ENCODE measurements at regions not wholly inside any gene's neighbourhood (a gene's known extent, or its start where the extent isn't known, plus 50 kb on each side); places are given as distances from the start of the nearest gene placed in this dataset.

DNA sequence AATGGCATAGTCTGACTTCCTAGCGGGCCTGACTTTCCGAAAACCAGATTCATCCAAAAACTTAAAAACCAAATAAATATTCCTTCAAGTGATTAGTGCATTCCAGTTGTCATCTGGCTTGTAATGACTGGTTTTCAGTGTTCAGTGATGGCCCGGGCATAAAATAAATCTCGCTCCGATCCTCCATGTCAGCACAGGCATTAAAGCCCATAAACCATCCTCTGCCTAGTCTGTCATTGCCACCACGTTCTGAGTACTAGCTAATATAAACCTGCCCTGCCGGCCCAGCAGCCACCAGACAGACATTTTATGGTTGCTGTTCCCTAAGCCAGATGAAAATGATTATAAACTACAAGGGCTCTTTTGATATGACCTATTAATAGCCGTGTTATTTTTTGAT, 232.3 kb upstream of the GMDS start:
- ChIA-PET CTCF (no interaction called here), POLR2A (no interaction called here)

DNA sequence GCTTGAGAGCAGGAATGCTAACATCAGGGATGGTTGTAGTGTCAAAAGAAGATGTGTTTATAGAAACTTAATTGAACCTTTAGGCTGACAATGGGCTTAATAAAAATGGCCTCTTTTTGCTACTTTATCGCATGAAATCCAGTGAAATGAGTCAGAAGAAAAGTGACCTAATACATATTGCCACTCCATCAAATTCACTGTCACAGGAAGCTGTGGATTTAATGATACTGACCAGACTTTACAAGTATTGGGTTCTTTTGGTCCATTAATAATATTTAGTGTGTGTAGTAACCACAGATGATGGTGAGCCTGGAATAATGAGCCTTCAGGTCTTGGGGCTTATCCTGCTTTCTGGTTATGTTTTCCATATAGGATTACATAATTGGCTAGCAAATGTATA, 231.8 kb upstream of the GMDS start:
- ChIA-PET POLR2A (no interaction called here), CTCF (no interaction called here)

DNA sequence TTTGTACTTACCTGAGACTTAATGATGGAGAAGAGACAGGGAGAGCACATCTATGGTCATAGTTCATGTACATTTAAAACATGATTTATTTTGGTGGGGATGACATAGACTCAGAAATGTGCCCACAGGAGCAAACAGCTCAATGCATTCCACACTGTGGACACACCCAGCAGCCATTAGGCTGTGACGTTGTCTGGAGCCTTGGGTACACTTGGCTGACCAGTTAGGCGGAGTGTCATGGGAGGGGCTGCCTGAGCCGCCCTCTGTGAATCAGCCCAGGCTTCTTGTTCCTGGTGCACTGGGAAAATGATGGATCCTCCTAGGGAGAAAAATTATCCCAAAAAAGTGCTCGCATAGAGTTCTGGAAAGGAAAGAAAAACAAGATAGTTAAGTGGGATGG, 231.0 kb upstream of the GMDS start:
- ChIA-PET POLR2A (no interaction called here), CTCF (no interaction called here)

DNA sequence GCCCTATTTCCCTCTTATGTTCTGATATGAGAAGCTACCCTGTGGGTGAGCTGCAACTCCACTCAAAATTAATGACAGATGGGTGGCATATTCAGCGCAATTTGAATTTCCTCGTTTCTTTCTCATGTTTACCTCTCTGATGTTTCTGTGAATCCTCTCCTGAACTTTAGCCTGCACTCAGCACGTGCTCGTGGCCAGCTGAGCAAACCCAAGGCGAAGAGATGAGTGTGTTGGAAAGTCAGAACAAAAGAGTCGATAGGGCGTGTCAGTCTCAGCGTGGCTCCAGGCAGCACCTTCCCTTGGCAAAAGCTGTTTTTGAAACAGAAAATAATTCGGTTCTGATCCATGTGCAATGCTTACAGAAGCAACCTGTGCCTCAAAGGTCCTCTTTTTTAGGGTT, 226.1 kb upstream of the GMDS start:
- POLR2A ChIA-PET, result no interaction called here

DNA sequence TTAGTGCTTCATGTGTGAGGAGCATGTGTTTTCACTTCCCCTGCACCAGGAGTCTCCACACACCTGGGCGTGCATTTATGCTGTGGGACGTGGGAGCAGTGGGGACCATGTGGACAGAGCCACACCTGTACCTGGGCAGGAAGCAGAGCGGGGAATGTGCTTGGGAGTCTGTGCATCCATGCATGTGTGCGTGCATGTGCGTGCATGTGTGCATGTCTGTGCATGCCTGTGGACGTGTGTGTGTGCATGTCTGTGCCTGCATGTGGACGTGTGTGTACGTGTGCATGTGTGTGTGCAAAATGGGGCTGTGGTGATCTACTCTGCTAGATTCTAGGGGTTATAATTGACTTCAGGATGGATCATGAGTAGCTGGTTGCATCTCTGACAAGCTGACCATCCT, 224.0 kb upstream of the GMDS start:
- CTCF ChIA-PET, result no interaction called here

More for the DNA sequence above, 226.1 kb upstream of the GMDS start:
- CTCF ChIA-PET, result no interaction called here

DNA sequence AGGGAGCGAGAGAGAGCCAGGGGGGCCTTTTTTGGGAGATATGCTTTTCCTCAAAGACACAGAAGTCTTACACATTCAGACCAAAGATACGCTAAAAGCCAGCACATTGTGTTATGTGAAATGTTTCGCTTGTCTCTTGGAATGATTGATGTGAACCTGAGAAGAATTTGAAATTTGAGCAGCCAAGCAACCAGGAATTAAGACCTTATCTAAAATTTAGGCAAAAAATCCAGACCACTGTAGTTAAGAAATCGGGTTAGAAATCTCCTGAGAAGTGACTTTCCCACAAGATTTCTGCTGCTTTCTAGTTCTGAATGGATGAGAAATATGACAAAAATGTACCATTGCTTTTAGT, 223.2 kb upstream of the GMDS start:
- ChIA-PET CTCF (no interaction called here), POLR2A (no interaction called here)

More for the DNA sequence above, 224.0 kb upstream of the GMDS start:
- POLR2A ChIA-PET, result no interaction called here

DNA sequence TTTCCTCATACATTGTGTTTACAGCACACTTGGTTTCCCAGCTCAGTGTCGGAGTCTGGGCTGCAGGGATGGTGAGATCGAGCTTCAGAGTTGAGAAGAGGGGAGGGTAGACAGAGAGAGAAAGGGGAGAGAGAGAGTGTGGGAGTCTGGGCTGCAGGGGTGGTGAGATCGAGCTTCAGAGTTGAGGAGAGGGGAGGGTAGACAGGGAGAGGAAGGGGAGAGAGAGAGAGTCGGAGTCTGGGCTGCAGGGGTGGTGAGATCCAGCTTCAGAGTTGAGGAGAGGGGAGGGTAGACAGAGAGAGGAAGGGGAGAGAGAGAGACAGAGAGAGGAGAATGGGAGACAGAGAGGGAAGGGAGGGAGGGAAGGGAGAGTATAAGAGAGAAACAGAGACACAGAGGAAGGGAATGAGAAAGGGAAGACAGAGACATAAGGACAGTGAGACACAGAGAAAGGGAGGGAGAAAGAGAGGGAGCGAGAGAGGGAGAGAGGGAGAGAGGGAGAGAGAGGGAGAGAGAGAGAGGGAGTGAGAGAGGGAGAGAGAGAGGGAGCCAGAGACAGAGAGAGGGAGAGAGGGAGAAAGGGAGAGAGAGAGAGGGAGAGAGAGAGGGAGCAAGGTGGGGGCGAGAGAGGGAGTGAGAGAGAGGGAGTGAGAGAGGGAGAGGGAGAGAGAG, 222.7 kb upstream of the GMDS start:
- CTCF ChIA-PET, result interaction anchor here (1.5 kb wide), 1 partner anchor 13 kb away, joined by 4 read pairs; no protein-coding TSS in a partner anchor

DNA sequence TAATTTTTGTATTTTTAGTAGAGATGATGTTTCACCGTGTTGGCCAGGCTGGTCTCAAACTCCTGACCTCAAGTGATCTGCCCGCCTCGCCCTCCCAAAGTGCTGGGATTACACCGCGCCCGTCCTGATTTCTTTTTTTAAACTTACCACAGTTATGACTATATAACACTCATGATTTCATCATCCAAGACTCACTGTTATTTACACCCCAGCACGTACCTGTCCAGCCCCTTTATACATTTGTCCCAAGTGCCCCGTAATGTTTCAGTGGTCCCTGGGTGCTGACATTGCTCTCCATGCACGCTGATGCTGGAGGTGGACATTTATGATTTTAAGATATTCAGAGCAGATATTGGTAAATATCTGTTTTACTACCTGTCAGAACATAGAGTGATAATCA, 219.9 kb upstream of the GMDS start:
- POLR2A ChIA-PET, result no interaction called here
- CTCF ChIA-PET, result no interaction called here

More for the DNA sequence above, 222.7 kb upstream of the GMDS start:
- POLR2A ChIA-PET, result no interaction called here

DNA sequence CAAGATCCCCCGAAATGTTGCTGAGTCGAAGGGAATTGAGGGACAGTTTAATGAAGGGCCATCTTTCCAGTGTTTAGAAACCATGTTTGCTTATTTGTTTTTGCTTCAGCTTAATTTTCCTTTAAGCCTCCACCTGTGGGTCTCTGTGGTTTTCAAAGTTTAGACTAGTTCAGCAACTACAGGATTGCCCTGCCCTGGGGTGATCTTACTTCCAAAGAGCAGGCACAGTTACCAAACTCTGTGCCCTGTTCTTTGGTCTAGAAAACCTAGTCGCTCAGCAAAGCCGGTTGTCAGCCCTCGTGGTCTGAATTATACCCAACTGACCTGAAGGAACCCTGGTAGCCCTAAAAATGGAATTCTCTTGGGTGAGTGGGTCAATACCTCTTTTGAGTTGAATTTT, 219.2 kb upstream of the GMDS start:
- ChIA-PET CTCF (no interaction called here), POLR2A (no interaction called here)

DNA sequence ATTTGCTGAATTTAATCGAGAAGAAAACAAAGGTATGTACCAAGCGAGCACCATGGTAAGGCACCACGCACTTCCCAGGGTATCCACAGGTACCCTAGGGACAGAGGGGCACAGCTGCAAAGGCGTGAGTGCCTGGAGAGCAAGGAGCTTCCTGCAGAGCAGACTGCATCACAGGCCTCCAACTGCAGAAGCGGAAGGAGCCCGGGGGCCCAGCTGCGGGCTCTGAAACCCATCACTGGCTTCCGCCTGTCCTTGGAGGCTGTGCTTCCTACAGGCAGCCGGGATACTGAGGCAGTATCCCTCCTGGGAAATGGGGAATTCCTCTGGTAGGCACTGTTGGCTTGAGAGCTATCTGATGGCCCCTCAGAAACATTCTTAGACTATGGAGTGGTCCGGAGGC, 217.4 kb upstream of the GMDS start:
- ChIA-PET POLR2A (no interaction called here), CTCF (no interaction called here)

DNA sequence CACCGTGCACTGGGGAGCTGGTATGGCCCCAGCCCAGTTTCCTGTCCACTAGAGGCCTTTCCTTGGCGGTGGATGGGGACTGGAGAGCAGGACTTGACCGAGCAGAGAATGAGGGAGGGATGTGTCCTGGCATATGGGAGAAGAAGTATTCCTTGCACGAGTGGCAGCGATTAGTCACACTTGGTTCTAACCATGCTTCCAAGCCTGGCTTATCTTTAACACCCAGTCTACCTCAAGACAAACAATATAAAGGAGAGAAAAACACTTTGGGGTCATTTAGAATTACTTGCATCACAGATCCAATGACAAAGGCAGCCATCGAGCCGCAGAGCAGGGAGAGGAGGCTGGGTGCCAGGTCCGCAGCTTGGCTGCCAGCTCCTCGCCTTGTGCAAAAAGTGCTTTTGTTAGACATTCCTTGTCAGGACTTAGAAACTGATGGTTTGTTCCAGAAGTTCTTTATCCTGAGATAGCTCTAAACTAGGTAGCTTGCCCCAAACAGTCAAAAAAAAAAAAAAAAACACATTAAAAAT, 214.9 kb upstream of the GMDS start:
- POLR2A ChIA-PET, result no interaction called here
- CTCF ChIA-PET, result no interaction called here

DNA sequence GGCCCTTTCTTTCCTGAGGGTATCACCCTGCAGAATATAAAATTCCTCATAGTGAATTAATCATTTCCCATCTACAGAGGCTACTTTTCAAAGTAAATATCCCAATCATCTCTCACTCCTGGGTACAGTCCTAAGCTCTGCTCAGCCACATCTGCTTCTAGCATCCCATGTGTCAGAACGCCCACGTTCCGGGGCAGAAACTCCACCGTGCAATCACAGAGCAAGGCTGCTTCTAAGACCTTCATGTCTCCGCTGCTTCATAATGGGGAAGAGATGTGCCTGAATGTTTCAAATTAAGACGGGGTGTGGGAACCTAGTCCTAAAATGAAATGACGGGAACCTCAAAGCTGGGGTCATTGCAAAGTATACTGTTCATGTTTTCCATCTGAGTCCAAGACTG, 208.8 kb upstream of the GMDS start:
- CTCF ChIA-PET, result no interaction called here
- POLR2A ChIA-PET, result no interaction called here

DNA sequence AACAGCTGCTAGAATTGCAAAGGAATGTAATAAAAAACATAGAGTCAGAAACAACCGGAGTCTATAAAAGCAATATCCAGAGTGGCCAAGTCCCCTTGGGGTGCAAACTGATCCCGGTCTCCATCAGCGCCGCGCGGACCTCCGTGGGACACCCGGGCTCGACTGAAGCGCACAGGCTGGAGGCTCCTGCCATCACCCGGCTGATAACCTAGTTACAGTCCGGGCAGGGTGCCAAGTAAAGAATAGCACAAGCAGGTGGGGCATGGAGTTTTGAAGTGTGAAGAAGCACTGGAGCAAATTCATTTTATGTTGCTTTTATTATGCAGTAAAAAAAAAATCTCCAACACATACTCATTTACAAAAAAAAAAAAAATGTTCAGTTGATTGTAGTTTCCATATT, 205.1 kb upstream of the GMDS start:
- CTCF ChIA-PET, result no interaction called here

DNA sequence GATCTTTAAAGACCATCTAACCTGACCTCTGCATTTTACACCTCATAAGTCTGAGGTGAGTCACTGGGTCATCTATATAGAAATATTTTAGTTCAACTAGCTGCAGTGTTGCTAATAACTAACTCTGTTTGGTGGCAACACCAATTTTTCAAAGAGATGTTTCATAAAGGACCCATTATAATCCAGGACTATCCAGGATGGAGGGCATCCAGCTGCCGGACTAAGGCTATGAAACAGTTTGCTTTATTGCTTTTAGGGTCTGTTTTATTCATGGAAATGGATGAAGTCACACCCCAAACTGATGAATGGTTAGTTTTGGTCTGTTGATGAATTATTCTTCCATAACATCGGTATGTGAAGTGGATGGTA, 204.2 kb upstream of the GMDS start:
- CTCF ChIA-PET, result interaction anchor here (0.7 to 1.4 kb wide), 4 partner anchors 11 to 185 kb away, joined by 3 to 5 read pairs (median 3); no protein-coding TSS in a partner anchor
- POLR2A ChIA-PET, result no interaction called here

More for the DNA sequence above, 205.1 kb upstream of the GMDS start:
- POLR2A ChIA-PET, result no interaction called here

DNA sequence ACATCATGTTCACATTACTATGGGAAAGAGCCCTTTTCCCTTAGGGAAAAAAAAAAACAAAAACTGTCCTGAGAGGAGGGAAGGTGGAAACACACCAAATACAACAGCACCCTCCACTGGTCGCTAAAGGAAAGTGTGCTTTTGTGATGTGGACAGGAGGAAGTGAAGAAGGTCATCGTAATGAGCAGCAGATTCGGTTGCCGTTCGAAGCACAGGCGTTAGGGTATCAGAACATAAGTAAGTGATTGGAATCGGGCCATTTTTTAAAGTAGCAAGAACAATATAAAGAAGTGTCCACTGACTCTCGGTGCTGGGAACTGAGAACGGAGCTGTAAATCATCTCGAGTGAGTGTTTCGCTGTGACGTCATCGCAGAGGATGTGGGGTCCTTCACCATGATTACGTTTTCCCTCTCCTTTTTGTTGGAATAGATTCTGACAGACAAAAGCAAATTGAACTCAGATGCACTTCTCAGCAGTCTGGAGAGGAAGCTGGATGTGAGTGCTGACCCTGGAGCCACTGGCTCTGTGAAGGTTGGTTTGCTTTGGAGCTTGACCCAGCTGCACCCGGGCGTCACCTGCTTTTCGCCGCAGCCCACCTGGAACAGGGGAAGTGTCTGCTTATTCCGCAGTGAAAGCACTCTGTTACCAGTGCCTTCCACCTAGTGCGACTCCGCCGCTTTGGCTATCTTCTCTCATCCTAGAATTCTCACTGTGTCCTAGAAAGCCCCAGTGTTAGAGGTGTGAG, 203.6 kb upstream of the GMDS start:
- ChIA-PET POLR2A (no interaction called here), CTCF (interaction anchor here (0.7 to 1.4 kb wide), 7 partner anchors 11 to 846 kb away, joined by 3 to 5 read pairs (median 3); no protein-coding TSS in a partner anchor)

DNA sequence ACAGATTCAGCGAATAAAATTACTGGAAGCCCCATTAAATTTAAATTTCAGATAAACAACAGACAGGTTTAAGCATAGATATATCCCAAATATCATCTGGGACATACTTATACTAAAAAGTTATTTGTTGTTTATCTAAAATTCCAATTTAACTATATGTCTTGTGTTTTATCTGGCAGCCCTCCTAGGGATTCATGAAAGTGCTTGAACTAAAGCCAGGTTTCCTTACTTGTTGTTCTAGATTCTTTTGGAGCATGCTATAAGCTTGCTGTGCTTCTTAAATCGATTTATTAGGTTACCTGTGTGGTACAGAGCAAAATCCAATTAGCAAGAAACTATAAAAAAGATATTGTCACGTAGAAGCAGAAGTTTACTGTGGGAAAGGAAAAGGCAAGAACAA, 202.5 kb upstream of the GMDS start:
- POLR2A ChIA-PET, result no interaction called here

DNA sequence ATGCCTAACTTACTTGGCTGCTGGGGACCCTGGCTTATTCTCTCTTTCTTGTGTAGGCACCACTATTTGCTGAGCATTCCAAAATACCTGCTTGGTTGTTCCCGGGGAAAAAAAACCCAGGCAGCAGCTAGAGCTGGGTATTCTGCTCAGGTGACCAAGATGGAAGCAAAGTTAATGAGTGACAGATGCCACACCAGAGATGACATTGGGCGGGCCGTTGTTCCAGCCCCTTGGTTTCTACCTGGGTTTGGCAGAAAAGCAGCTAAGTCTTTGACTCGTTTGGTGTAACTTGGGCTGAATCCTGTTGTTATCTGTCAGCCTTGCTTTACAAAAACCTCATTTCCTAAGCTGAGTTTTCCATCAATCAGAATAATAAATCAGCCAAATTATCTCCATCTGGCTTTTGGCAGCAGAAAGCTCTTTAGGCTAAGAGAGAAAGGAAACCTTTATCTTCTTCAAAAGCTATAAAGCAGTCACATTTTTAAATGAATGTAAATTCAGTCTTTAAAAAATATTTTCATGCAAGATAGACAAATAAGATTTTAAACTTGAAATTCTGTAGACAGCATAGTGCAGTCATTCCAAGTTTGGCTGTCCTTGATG, 202.0 kb upstream of the GMDS start:
- ChIA-PET POLR2A (no interaction called here), CTCF (interaction anchor here (0.6 to 1.1 kb wide), 3 partner anchors 10 to 842 kb away, joined by 3 read pairs; no protein-coding TSS in a partner anchor)

More for the DNA sequence above, 202.5 kb upstream of the GMDS start:
- CTCF ChIA-PET, result interaction anchor here (0.6 to 1.4 kb wide), 7 partner anchors 10 to 845 kb away, joined by 3 to 4 read pairs (median 3); no protein-coding TSS in a partner anchor

DNA sequence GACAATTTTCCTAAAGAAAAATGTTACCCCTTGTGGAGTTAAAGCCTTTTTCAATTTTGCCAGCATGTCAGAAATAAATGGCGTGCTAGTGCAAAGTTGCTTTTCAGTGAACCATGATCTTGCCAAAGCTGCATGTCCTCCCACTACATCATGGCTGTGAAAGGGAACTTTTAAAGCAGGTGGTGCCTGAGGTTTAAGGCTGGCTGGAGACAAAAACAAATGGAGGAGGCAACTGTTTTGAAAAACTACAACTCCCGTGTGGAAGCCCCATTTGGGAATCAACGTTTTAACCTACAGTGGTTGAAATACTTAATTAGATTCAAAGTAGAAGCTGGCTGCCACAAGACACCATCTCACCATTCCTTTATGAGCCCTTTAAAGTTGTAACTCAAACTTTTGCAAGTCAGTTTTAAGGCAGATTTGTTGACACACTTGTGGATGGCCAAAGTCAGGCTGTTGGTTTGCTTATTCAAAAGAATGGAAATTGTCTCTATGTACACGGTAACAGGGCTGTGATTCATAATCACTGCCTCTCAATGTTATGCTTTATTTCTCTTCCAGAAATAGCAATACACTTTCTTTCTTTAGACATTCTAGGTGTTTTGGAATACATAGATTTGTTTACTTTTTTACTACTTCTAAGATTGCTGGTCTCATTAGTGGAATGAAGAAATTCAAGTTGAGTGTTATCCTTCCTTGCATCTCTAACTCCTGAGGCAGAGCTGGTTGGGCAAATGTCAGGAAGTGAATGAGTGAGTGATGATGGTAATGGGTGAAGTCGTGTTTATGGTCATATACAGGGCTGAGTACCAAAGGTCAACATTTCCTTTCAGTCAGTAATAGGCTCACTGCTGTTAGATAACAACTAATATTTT, 196.4 kb upstream of the GMDS start:
- ChIA-PET POLR2A (no interaction called here), CTCF (no interaction called here)

DNA sequence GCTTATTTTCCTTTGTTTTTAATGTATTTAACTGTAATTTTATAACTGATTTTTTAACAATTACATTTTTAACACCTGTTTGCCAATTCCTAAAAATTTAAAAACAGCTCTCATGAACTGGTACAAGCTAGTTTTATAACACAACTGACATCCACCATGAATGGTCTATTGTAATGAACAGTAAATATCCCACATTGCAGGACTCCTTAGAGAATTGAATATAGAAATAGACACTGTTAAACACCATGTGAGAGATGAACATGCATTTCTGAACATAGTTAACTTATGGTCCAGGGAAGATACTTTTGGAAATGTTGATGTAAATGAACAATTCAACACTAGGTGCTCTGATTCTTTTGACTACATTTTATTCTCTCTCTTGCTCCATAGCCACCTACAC, 195.1 kb upstream of the GMDS start:
- ChIA-PET POLR2A (no interaction called here), CTCF (no interaction called here)

DNA sequence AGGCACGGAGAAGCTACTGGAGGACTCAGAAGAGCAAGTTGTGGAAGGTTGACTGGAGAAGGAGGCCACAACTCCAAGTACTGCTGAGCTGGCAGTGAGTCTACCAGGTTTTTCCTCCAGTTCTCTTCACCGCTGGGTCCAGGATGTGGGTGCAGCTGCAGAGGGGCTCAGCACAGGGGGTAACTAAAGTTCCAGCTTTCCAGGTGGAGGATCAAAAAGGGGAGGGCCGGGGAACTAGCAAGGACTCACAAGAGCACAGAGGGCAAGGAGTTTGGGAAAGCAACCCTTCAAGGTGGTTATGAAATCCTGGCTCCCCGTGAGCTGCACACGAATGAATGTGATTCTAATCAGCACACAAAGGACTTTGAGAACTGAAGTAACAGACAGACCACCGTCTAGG, 194.2 kb upstream of the GMDS start:
- CTCF ChIA-PET, result no interaction called here
- POLR2A ChIA-PET, result no interaction called here

Measured in activated CD8-positive, alpha-beta memory T cell treated with anti-CD3 and anti-CD28 coated beads for 36 hours (primary cell).